Activated B cell treated with CpG ODN at 0.5 μM for 24 hours (primary cell): ENCODE measurements at regions not wholly inside any gene's neighbourhood (a gene's known extent, or its start where the extent isn't known, plus 50 kb on each side); places are given as distances from the start of the nearest gene placed in this dataset.

ENCODE experiments used
- ATAC-seq: fragments of 200-7000 bp; cut with Tn5 transposase; one replicate; pipeline ENCODE4 v1.10.0; 2021; ENCODE audit warnings: low read depth, mild to moderate bottlenecking, moderate library complexity
- CTCF ChIA-PET: fragments of 350-600 bp; sonication (Branson Sonifier 250); formaldehyde crosslinking; loops from one replicate; lab custom pipeline; 2021; ENCODE audit warnings: antibody characterized with exemption; lab: Charles Lee
- POLR2A ChIA-PET: fragments of 350-600 bp; sonication (Branson Sonifier 250); formaldehyde crosslinking; loops from one replicate; lab custom pipeline; 2021; ENCODE audit warnings: antibody characterized with exemption; lab: Charles Lee
- DNase-seq: peaks from one replicate; pipeline ENCODE4 v3.0.0; 2022
- H3K27ac Mint-ChIP-seq: one replicate; pipeline ENCODE4 v1.8.0; 2020; ENCODE audit warnings: mixed read lengths
- H3K27me3 Mint-ChIP-seq: one replicate; pipeline ENCODE4 v1.8.0; 2021; ENCODE audit warnings: mixed read lengths
- H3K36me3 Mint-ChIP-seq: one replicate; pipeline ENCODE4 v1.8.0; 2021; ENCODE audit warnings: low read depth, mixed read lengths
- H3K4me1 Mint-ChIP-seq: one replicate; pipeline ENCODE4 v1.8.0; 2021; ENCODE audit warnings: mixed read lengths
- H3K4me3 Mint-ChIP-seq: one replicate; pipeline ENCODE4 v1.8.0; 2020; ENCODE audit warnings: mild to moderate bottlenecking, mixed read lengths
- H3K9me3 Mint-ChIP-seq: one replicate; pipeline ENCODE4 v1.8.0; 2020; ENCODE audit warnings: mixed read lengths
- CTCF ChIP-seq: fragments of 200-600 bp; IDR thresholded peaks from one replicate; pipeline ENCODE4 v1.8.0; 2022; ENCODE audit warnings: antibody characterized with exemption, mild to moderate bottlenecking
- intact Hi-C: fragments of 100-400 bp; cut with micrococcal nuclease; formaldehyde crosslinking; loops from one replicate; pipeline ENCODE4 v1.15.1; 2024

- no peaks in the 10 kb centered on the region for H3K9me3 Mint-ChIP-seq
- DNase-seq (no peak), ATAC-seq (no peak)
- H3K36me3 Mint-ChIP-seq = no peaks in the 10 kb centered on the region
- TF ChIP-seq CTCF = no peak
- H3K27me3 Mint-ChIP-seq = no peaks in the 10 kb centered on the region
- ChIA-PET POLR2A (no interaction called here), CTCF (no interaction called here)
- H3K27ac Mint-ChIP-seq = no peak overlapping the region
- no peak overlapping the region for H3K4me3 Mint-ChIP-seq
- H3K4me1 Mint-ChIP-seq = no peaks in the 10 kb centered on the region
- intact Hi-C loops = no loop called here
Measured at GRCh38 chr10:21184984-21185383, 287.9 kb upstream of the NEBL start.

DNA sequence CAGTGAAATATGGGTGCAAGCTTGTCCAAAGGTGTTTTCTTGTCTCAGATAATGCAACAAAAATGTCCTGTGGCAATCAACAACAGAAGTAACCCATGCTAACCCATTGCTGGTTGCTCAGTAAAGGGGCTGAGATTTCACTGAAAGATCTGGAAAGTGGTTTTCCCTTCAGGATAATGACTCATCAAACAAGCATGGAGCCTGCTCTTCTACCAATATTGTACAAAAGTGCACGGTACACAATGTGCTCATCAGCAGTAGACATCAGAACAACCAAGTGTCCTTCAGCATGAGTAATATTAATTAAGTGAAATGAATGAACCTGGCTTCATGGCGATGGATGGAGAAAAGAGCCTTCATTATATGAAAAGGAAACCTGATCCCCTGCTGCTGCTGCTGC, 287.1 kb upstream of the NEBL start:
- peaks cover 2% of the 10 kb centered on the region for H3K9me3 Mint-ChIP-seq
- CTCF ChIA-PET = no interaction called here
- H3K4me1 Mint-ChIP-seq = no peaks in the 10 kb centered on the region
- no peaks in the 10 kb centered on the region for H3K36me3 Mint-ChIP-seq
- no peaks in the 10 kb centered on the region for H3K27me3 Mint-ChIP-seq
- DNase-seq (no peak), ATAC-seq (no peak)
- no peak overlapping the region for H3K4me3 Mint-ChIP-seq
- POLR2A ChIA-PET = no interaction called here
- intact Hi-C loops = no loop called here
- TF ChIP-seq CTCF = no peak
- H3K27ac Mint-ChIP-seq = no peak overlapping the region

DNA sequence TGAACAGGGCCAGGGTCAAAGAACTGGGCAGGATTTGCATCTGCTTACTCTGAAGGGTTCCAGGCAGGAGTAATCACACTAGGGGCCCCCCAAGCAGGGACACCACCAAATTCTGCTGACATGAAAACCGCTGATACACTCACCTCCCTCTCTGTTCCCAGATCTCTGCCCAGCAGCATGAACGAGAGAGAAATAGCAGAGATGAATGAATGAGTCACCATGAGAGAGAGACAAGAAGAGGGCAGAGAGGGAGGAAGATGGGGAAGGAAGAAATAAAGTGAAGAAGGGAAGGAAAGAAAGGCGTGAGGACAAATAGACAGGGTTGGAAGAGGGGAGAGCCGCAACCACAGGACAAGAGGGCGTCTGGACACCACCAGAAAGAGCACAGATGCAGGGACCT, 285.9 kb upstream of the NEBL start:
- ATAC-seq = no peak
- POLR2A ChIA-PET = no interaction called here
- Mint-ChIP-seq H3K9me3 (peaks cover 2% of the 10 kb centered on the region), H3K36me3 (no peaks in the 10 kb centered on the region), H3K4me1 (no peaks in the 10 kb centered on the region), H3K4me3 (no peak overlapping the region), H3K27me3 (no peaks in the 10 kb centered on the region), H3K27ac (no peak overlapping the region)
- TF ChIP-seq CTCF = no peak
- intact Hi-C loops = no loop called here
- DNase-seq = no peak
- CTCF ChIA-PET = no interaction called here

DNA sequence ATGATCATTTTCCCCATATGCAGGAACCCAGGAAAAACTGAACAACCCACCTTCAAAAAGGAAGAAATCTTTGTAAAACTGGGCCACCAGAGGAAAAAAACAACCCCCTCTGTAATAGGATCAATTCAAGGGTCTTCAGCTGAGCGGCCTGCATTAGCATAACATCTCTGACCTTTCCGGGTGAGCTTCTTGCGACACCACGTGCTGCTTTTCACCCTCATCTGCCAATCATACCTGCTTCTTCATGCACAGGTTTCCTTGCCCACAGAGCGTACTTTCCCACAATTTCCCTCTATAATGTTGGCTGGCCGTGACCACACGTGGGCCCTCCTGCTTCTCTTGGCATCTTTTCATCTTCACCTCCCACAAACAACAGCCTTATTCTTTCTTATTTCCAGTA, 284.3 kb upstream of the NEBL start:
- intact Hi-C loops = no loop called here
- ATAC-seq = no peak
- no peaks in the 10 kb centered on the region for H3K36me3 Mint-ChIP-seq
- no peaks in the 10 kb centered on the region for H3K4me1 Mint-ChIP-seq
- TF ChIP-seq CTCF = no peak
- H3K27me3 Mint-ChIP-seq = peaks cover 6% of the 10 kb centered on the region
- no peak overlapping the region for H3K27ac Mint-ChIP-seq
- no peak for DNase-seq
- ChIA-PET CTCF (no interaction called here), POLR2A (no interaction called here)
- H3K4me3 Mint-ChIP-seq = no peak overlapping the region
- peaks cover 2% of the 10 kb centered on the region for H3K9me3 Mint-ChIP-seq

GRCh38 chr10:21180604-21181003, 283.5 kb upstream of the NEBL start:
- Mint-ChIP-seq H3K27me3 (peaks cover 12% of the 10 kb centered on the region), H3K4me1 (no peaks in the 10 kb centered on the region), H3K27ac (no peak overlapping the region), H3K36me3 (no peaks in the 10 kb centered on the region), H3K9me3 (peaks cover 2% of the 10 kb centered on the region), H3K4me3 (no peak overlapping the region)
- no peak for DNase-seq
- TF ChIP-seq CTCF = no peak
- ChIA-PET CTCF (no interaction called here), POLR2A (no interaction called here)
- no peak for ATAC-seq
- intact Hi-C loops = no loop called here
